GM21515 (cell line): ENCODE measurements at regions not wholly inside any gene's neighbourhood (a gene's known extent, or its start where the extent isn't known, plus 50 kb on each side); places are given as distances from the start of the nearest gene placed in this dataset.

Experiments used
- ATAC-seq: cut with Tn5 transposase; IDR thresholded peaks from one replicate; pipeline ENCODE4 v1.9.1; 2021; ENCODE audit not compliant: unreplicated experiment

GRCh38 chr10:128631801-128632241 lies 505.6 kb upstream of the MKI67 start:
- no peak for ATAC-seq

GRCh38 chr10:128632694-128633093 lies 506.5 kb upstream of the MKI67 start:
- no peak for ATAC-seq

GRCh38 chr10:128633864-128634540 lies 507.8 kb upstream of the MKI67 start:
- ATAC-seq: no peak

- ATAC-seq: no peak
Observed at GRCh38 chr10:128642023-128642422, 515.8 kb upstream of the MKI67 start.

- no peak for ATAC-seq
Observed at GRCh38 chr10:128642502-128642901, 516.3 kb upstream of the MKI67 start.

- no peak for ATAC-seq
Observed at GRCh38 chr10:128643658-128644057, 517.4 kb upstream of the MKI67 start.

GRCh38 chr10:128645486-128645885 lies 519.3 kb upstream of the MKI67 start:
- no peak for ATAC-seq

GRCh38 chr10:128646956-128647355 lies 520.7 kb upstream of the MKI67 start:
- no peak for ATAC-seq

GRCh38 chr10:128657548-128657947 lies 531.3 kb upstream of the MKI67 start:
- ATAC-seq: no peak

- no peak for ATAC-seq
Observed at GRCh38 chr10:128660726-128661125, 534.5 kb upstream of the MKI67 start.

- no peak for ATAC-seq
Observed at GRCh38 chr10:128661404-128662197, 535.4 kb upstream of the MKI67 start.

GRCh38 chr10:128662520-128662919 lies 536.3 kb upstream of the MKI67 start:
- no peak for ATAC-seq

- no peak for ATAC-seq
Observed at GRCh38 chr10:128664729-128665128, 538.5 kb upstream of the MKI67 start.

GRCh38 chr10:128675405-128675804 lies 549.2 kb upstream of the MKI67 start:
- no peak for ATAC-seq

GRCh38 chr10:128680116-128680515 lies 553.9 kb upstream of the MKI67 start:
- ATAC-seq: no peak

GRCh38 chr10:128684215-128684614 lies 558.0 kb upstream of the MKI67 start:
- no peak for ATAC-seq

GRCh38 chr10:128686630-128687278 lies 560.5 kb upstream of the MKI67 start:
- no peak for ATAC-seq

- no peak for ATAC-seq
Observed at GRCh38 chr10:128687408-128687807, 561.2 kb upstream of the MKI67 start.

- ATAC-seq: no peak
Observed at GRCh38 chr10:128687927-128688549, 561.8 kb upstream of the MKI67 start.

- ATAC-seq: no peak
Observed at GRCh38 chr10:128689667-128690066, 563.4 kb upstream of the MKI67 start.

GRCh38 chr10:128693493-128694131 lies 567.4 kb upstream of the MKI67 start:
- ATAC-seq: no peak
